ENCODE measurements at regions not wholly inside any gene's neighbourhood (a gene's known extent, or its start where the extent isn't known, plus 50 kb on each side); places are given as distances from the start of the nearest gene placed in this dataset.

DNA sequence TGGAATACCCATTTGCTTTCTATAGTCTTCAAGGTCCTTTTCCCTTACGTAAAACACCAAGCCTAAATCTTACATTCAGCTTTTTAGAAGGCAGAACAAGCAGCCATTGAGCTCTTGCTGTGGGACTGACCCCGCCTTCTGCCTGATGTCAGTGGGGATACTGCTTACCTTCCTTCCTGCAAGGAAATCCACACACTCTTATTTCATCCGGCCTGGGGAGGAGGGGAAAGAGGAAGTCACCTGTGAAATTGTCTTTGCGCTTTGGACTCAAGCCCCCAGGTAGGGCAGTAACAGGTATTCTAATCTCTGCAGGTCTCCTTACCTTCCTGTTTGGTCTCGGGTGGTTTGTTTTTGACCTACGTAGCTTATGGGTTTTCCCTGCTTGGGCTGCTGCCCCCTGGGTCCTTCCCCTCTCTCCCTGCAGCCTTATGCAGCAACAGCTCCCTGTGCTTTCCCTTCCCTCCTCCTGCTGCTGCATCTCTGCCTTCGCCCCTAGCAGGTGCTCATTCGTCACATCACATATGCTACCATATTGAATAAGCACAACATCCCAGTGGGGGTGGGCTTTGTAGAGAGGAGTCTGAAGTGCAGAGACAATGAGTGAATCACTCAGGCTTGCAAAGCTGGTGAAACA, 402.5 kb upstream of the TRIB2 start:
- TF ChIP-seq, protein P1, sequence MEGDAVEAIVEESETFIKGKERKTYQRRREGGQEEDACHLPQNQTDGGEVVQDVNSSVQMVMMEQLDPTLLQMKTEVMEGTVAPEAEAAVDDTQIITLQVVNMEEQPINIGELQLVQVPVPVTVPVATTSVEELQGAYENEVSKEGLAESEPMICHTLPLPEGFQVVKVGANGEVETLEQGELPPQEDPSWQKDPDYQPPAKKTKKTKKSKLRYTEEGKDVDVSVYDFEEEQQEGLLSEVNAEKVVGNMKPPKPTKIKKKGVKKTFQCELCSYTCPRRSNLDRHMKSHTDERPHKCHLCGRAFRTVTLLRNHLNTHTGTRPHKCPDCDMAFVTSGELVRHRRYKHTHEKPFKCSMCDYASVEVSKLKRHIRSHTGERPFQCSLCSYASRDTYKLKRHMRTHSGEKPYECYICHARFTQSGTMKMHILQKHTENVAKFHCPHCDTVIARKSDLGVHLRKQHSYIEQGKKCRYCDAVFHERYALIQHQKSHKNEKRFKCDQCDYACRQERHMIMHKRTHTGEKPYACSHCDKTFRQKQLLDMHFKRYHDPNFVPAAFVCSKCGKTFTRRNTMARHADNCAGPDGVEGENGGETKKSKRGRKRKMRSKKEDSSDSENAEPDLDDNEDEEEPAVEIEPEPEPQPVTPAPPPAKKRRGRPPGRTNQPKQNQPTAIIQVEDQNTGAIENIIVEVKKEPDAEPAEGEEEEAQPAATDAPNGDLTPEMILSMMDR (conservative IDR thresholded peaks at IDR 0.05; ENCODE audit: low read length): no peak
- no peak for TF ChIP-seq EZH2phosphoT487 (IDR thresholded peaks at IDR 0.05; ENCODE audit: borderline replicate concordance, low read depth, low read length)
